Superior temporal gyrus (tissue), 1 donor: ENCODE measurements at regions not wholly inside any gene's neighbourhood (a gene's known extent, or its start where the extent isn't known, plus 50 kb on each side); places are given as distances from the start of the nearest gene placed in this dataset.
"Not testable (repeated sequence)": the region's sequence is repeated elsewhere in the genome, so short reads cannot be mapped to it uniquely, and the experiment has no call there.

Experiments
- DNase-seq: peaks from one replicate; pipeline ENCODE4 v3.0.0-alpha.2; 2016; ENCODE audit errors: extremely low spot score

GRCh38 chr2:45117383-45117782, 108.1 kb upstream of the SIX2 start:
- DNase-seq, result no peak

GRCh38 chr2:45115181-45115580, 105.9 kb upstream of the SIX2 start:
- DNase-seq, result no peak

DNA sequence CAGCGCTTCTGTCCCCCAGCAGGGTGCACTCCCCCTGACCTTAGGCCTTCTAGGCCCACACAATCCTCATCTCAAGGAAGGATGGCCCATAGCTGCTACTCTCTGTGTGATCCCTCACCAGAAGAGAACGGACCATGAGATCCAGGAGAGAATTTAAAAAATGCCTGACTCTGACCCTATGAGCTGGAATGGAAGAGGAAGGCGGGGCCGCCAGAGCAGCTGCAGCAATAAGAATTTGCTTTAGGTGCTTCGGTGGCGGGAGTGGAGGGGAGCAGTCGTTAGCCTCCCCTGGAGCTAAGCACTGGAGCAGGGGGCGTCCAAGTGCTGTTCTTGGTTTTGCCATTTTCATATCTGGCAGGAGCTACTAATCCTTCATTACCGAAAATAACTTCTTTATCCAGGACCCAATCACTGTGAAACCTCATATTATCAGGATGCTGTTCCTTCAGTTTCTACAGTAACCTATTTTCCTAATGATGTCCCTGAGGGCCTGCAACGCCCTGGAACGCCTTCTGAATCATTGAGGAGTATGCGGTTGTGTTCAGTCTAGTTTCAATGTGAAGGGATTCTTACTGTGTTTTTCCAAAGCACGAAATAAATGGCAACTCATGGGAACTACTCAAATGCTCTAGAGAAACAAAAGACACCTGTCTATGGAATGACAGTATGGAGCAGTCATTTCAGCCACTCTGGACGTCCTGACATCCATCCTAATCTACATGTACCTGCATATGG, 105.1 kb upstream of the SIX2 start:
- DNase-seq, result no peak

- no peak for DNase-seq
Observed at GRCh38 chr2:45112750-45113149, 103.5 kb upstream of the SIX2 start.

- DNase-seq, result no peak
Observed at GRCh38 chr2:45105050-45105582, 95.9 kb upstream of the SIX2 start.

DNA sequence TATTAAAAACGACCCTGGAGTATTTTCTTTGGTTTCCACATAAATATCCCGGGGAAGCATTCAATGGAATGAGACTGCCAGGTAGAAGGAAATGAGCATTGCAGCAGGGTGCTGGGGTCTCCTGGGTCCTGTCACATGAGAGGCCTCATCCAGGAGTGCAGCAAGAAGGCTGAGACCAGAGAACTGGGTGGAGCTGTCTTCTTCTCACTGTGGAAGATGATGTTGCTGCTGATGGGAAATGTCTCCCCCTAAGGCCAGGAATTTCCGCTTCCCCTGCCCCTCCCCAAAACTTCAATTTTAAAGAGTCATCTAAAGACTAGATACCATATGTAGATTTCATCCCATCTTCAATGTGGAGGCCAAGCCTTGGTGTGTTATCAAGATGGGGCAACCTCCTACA, 95.2 kb upstream of the SIX2 start:
- DNase-seq, result no peak

DNA sequence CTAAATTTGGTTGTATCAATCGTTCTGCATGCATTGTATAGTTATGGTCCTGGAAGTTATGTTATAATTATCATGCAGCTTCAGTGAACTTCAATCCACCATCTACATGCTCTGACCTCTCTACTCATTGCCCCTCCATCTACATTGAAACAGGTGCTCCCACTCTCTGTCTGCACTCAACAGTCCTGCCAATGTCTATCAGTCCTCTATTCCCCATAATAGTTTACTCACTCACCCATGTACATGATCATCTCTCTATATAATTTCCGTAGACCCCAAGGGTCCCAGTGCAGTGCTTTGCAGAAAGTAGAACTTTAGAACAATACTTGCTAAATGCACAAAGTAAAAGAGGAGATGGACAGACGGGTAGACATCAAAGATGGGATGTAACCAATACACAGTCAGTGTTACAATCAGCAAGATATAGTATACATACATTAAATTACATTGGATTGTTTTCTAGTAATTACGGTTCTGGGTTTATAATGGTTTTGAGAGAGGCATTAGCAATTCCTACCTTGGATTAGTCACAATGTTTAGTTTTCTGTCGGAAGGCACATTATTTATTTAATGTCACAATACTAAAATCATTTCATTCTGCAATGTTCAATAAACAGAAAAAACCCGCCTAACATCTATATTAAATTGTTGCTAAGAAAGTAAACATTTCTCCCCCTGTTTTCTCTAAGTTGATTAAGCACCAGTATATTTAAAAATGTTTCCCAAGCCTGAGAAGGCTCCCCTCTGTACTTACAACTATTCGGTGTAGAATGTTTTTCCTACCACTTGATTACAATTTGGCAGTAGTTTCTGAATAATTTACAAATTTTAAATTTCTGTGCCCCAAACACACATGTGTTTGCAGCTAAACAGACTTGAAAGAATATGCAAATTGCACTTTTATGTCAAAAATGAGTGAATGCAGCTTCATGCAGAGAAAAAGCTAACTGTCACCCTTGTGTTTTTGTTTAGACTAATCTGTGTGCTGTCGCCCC, 94.4 kb upstream of the SIX2 start:
- DNase-seq, result no peak

DNA sequence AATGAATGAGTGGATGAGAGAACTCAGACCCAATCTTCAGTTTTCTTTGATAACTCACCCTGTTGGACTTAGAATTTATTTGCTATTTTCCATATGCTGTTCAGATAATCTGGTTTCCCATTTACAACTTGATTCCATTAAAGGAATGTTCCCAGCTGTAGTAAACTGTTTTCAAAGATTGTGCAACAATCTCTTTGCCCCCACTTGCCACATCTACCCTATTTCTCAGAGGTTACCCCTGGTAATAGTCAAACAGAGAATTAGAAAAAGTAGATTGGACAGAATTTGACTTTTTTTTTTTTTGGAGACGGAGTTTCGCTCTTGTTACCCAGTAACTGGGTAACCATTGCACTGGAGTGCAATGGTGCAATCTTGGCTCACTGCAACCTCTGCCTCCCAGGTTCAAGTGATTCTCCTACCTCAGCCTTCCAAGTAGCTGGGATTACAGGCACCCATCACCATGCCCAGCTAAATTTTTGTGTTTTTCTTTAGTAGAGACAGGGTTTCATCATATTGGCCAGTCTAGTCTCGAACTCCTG, 93.4 kb upstream of the SIX2 start:
- DNase-seq, result no peak

DNA sequence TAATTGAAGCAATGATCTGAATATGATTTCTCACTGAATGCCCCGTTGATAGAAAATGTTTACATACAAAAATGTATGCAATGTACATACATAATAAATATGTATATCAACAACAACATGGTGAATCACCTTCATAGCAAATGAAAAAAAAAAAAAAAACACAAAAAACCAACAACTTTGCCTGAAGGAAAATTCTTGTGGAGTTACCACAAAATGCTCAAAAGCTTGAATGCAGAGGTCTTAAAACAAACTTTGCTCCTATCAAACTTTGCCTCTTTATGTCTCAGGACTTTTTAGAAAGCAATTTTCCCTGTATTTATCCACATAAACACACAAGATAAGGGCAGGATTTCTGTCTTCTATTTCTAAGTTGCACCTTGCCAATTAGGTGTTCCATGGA, 92.9 kb upstream of the SIX2 start:
- DNase-seq, result no peak

- no peak for DNase-seq
Observed at GRCh38 chr2:45096996-45097395, 87.7 kb upstream of the SIX2 start.

- not testable (repeated sequence) for DNase-seq
Observed at GRCh38 chr2:45096038-45096437, 86.8 kb upstream of the SIX2 start.

- no peak for DNase-seq
Observed at GRCh38 chr2:45093663-45094062, 84.4 kb upstream of the SIX2 start.

GRCh38 chr2:45093181-45093580, 83.9 kb upstream of the SIX2 start:
- DNase-seq, result no peak

- no peak for DNase-seq
Observed at GRCh38 chr2:45089554-45090261, 80.5 kb upstream of the SIX2 start.

- DNase-seq, result no peak
Observed at GRCh38 chr2:45085487-45085886, 76.2 kb upstream of the SIX2 start.

- DNase-seq, result no peak
Observed at GRCh38 chr2:45084361-45085020, 75.2 kb upstream of the SIX2 start.

DNA sequence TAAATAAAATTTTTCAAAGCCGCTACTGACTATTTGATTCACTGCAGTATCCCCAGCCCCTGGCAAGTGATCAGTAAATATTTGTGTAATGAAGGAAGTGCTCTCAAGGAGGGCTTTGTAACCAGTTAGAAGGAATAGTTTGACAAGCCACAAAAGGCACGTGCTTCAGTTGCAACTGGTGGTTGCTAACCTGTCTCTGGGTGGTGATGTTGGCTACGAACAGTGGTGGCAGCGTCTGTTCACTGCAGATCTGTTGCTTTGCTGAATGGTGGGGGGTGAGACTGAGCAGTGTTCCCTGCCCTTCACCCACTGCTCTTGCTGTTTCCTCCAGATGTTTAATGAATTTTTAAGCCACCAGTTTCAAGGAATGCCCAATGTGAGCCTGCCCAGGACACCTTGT, 73.9 kb upstream of the SIX2 start:
- DNase-seq, result no peak

DNA sequence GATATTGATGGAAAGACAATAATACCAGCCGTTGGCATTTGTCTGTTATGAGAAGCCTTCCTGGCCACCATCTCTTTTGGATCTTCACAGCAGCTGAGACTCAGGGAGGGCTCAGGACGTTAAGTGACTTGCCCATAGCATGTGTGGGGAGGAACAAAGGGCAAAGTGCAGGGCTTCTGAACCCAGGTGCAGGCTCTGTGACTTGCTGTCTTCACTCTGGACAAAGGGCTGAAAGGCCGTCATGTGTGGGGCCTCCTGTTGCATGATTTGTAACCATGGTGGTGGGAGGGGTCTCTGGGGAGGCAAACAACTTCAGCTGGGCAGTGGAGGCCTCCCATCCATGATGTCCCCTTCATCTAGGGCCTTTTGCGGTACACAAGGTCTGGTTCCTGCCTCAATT, 65.5 kb upstream of the SIX2 start:
- DNase-seq, result no peak

GRCh38 chr2:45072862-45073237, 63.6 kb upstream of the SIX2 start:
- no peak for DNase-seq

GRCh38 chr2:45072064-45072861, 63.0 kb upstream of the SIX2 start:
- no peak for DNase-seq
